H1 (cell line): ENCODE measurements at regions not wholly inside any gene's neighbourhood (a gene's known extent, or its start where the extent isn't known, plus 50 kb on each side); places are given as distances from the start of the nearest gene placed in this dataset.

ENCODE experiments used
- CTCF ChIA-PET: fragments of 300-600 bp; sonication (Branson Sonifier 250); formaldehyde crosslinking; loops from one replicate; lab custom pipeline; 2021; ENCODE audit not compliant: partially characterized antibody; lab: Charles Lee
- POLR2A ChIA-PET: fragments of 300-600 bp; sonication (Branson Sonifier 250); formaldehyde crosslinking; loops from one replicate; lab custom pipeline; 2021; ENCODE audit warnings: inconsistent platforms; ENCODE audit not compliant: partially characterized antibody; lab: Charles Lee
- DNase-seq, 2 experiments: peaks; one replicate each; pipeline versions ENCODE4 v3.0.0 to v3.0.0-alpha.2; 2010 to 2022; ENCODE audit warnings: low spot score in 2 of 2, low read depth in 1 of 2, mixed read lengths in 1 of 2
- FAIRE-seq: peaks from 2 replicates; lab custom pipeline; 2011; peaks lifted over from hg19 to GRCh38; lab: Jason Lieb, UNC
- H2AFZ ChIP-seq: 2 replicates; pipeline ENCODE4 v1.8.1; 2012; ENCODE audit warnings: low read length, inconsistent platforms
- H2AK5ac ChIP-seq: 2 replicates; pipeline ENCODE4 v1.6.1; 2013; ENCODE audit warnings: low read depth, low read length
- H2BK120ac ChIP-seq: replicated peaks from 2 replicates; pipeline ENCODE3; 2013; ENCODE audit warnings: low read depth, low read length, inconsistent platforms
- H2BK12ac ChIP-seq: 2 replicates; pipeline ENCODE4 v1.6.1; 2013; ENCODE audit warnings: low read depth, low read length
- H2BK15ac ChIP-seq: 2 replicates; pipeline ENCODE4 v1.6.1; 2013; ENCODE audit warnings: low read length
- H2BK20ac ChIP-seq: 2 replicates; pipeline ENCODE4 v1.6.1; 2013; ENCODE audit warnings: low read length
- H2BK5ac ChIP-seq: 2 replicates; pipeline ENCODE4 v1.6.1; 2013; ENCODE audit warnings: low read depth, low read length
- H3K14ac ChIP-seq: 2 replicates; pipeline ENCODE4 v1.6.1; 2013; ENCODE audit warnings: inconsistent platforms; ENCODE audit not compliant: insufficient read length
- H3K18ac ChIP-seq: 2 replicates; pipeline ENCODE4 v1.6.1; 2013; ENCODE audit warnings: low read length; ENCODE audit errors: extremely low read depth
- H3K23ac ChIP-seq: 2 replicates; pipeline ENCODE4 v1.6.1; 2013; ENCODE audit warnings: inconsistent platforms; ENCODE audit not compliant: insufficient read length
- H3K23me2 ChIP-seq: 2 replicates; pipeline ENCODE4 v1.6.1; 2013; ENCODE audit warnings: low read depth, low read length
- H3K27ac ChIP-seq: 2 replicates; pipeline ENCODE4 v1.6.1; 2011; ENCODE audit warnings: low read depth, low read length, inconsistent platforms
- H3K27me3 ChIP-seq, 4 experiments: replicated peaks in 1 of 4; 1 replicate in 1 of 4; 2 replicates in 3 of 4; pipeline versions ENCODE4 v1.6.1 to v1.8.1; 2011 to 2013; ENCODE audit warnings: low read length in 3 of 4, mild to moderate bottlenecking in 3 of 4, inconsistent platforms in 2 of 4, mixed read lengths in 2 of 4, moderate library complexity in 1 of 4; ENCODE audit not compliant: control insufficient read depth in 3 of 4, insufficient read depth in 3 of 4; ENCODE audit errors: extremely low read depth in 1 of 4
- H3K36me3 ChIP-seq, 4 experiments: 2 replicates each; pipeline versions ENCODE4 v1.6.1 to v1.8.1; 2011 to 2013; ENCODE audit warnings: mild to moderate bottlenecking in 4 of 4, low read length in 3 of 4, moderate library complexity in 2 of 4, control low read depth in 1 of 4, inconsistent platforms in 1 of 4; ENCODE audit not compliant: insufficient read depth in 4 of 4, control insufficient read depth in 2 of 4
- H3K4ac ChIP-seq: replicated peaks from 2 replicates; pipeline ENCODE3; 2013; ENCODE audit warnings: low read length, low read depth, mixed read lengths, inconsistent platforms; ENCODE audit not compliant: insufficient read length
- H3K4me1 ChIP-seq, 4 experiments: replicated peaks in 1 of 4; 1 replicate in 1 of 4; 2 replicates in 3 of 4; pipeline versions ENCODE4 v1.6.1 to v1.8.1; 2011 to 2013; ENCODE audit warnings: low read length in 3 of 4, inconsistent platforms in 2 of 4, mixed read lengths in 1 of 4; ENCODE audit not compliant: insufficient read depth in 4 of 4, control insufficient read depth in 3 of 4
- H3K4me2 ChIP-seq, 2 experiments: 2 replicates each; pipeline versions ENCODE4 v1.6.1 to v1.8.1; 2011 to 2013; ENCODE audit warnings: low read depth in 2 of 2, low read length in 2 of 2, control low read depth in 1 of 2, inconsistent platforms in 1 of 2, mild to moderate bottlenecking in 1 of 2; ENCODE audit not compliant: insufficient read depth in 1 of 2
- H3K4me3 ChIP-seq, 4 experiments: fragments of 200-600, 300-600 bp in 1 of 4; sonication (generic), shearing (Covaris generic), sonication (Bioruptor Twin) in 1 of 4; 2 replicates each; pipeline versions ENCODE4 v1.5.1 to v1.8.1; 2011 to 2016; ENCODE audit warnings: low read length in 4 of 4, low read depth in 3 of 4, control low read depth in 2 of 4, inconsistent platforms in 2 of 4, mild to moderate bottlenecking in 2 of 4, mixed read lengths in 1 of 4, moderate library complexity in 1 of 4; ENCODE audit not compliant: insufficient read depth in 2 of 4; ENCODE audit errors: extremely low read depth in 1 of 4
- H3K56ac ChIP-seq: replicated peaks from 2 replicates; pipeline ENCODE3; 2013; ENCODE audit warnings: low read depth, mild to moderate bottlenecking, mixed read lengths, low read length, inconsistent platforms; ENCODE audit not compliant: insufficient read length
- H3K79me1 ChIP-seq: 2 replicates; pipeline ENCODE4 v1.6.1; 2013; ENCODE audit warnings: low read depth, low read length, control low read depth
- H3K79me2 ChIP-seq, 2 experiments: 2 replicates each; pipeline versions ENCODE4 v1.6.1 to v1.8.1; 2012 to 2013; ENCODE audit warnings: low read length in 2 of 2, mild to moderate bottlenecking in 2 of 2, inconsistent platforms in 1 of 2; ENCODE audit not compliant: insufficient read depth in 2 of 2, control insufficient read depth in 1 of 2
- H3K9ac ChIP-seq, 4 experiments: replicated peaks in 1 of 4; 1 replicate in 1 of 4; 2 replicates in 3 of 4; pipeline versions ENCODE4 v1.6.1 to v1.8.1; 2011 to 2013; ENCODE audit warnings: low read depth in 3 of 4, low read length in 3 of 4, control low read depth in 2 of 4, mild to moderate bottlenecking in 2 of 4, moderate library complexity in 2 of 4, inconsistent platforms in 1 of 4; ENCODE audit errors: extremely low read depth in 1 of 4
- H3K9me3 ChIP-seq, 2 experiments: 2 replicates each; pipeline versions ENCODE4 v1.6.1 to v1.8.1; 2012 to 2013; ENCODE audit warnings: mild to moderate bottlenecking in 2 of 2, moderate library complexity in 2 of 2, control low read depth in 1 of 2, inconsistent platforms in 1 of 2, low read depth in 1 of 2, low read length in 1 of 2, mixed read lengths in 1 of 2; ENCODE audit not compliant: insufficient read depth in 2 of 2
- H4K20me1 ChIP-seq, 2 experiments: replicated peaks in 1 of 2; 2 replicates each; pipeline versions ENCODE3 to v1.8.1; 2011 to 2013; ENCODE audit warnings: inconsistent platforms in 2 of 2, low read length in 2 of 2, mild to moderate bottlenecking in 1 of 2; ENCODE audit not compliant: insufficient read depth in 2 of 2, control insufficient read depth in 1 of 2
- H4K5ac ChIP-seq: 2 replicates; pipeline ENCODE4 v1.6.1; 2013; ENCODE audit warnings: low read length, low read depth, mixed read lengths, inconsistent platforms; ENCODE audit not compliant: insufficient read length
- H4K8ac ChIP-seq: 2 replicates; pipeline ENCODE4 v1.8.0; 2013; ENCODE audit warnings: mild to moderate bottlenecking, moderate library complexity, low read length, inconsistent platforms; ENCODE audit not compliant: insufficient read depth; ENCODE audit errors: extremely low read depth
- H4K91ac ChIP-seq: replicated peaks from 2 replicates; pipeline ENCODE3; 2013; ENCODE audit warnings: low read length, mixed read lengths, inconsistent platforms; ENCODE audit not compliant: insufficient read length
- ATF3 ChIP-seq: IDR thresholded peaks from 2 replicates; pipeline ENCODE4 v1.6.1; 2011; ENCODE audit warnings: low read depth, mild to moderate bottlenecking, low read length; ENCODE audit not compliant: insufficient read depth
- JUND ChIP-seq: IDR thresholded peaks from 2 replicates; pipeline ENCODE4 v1.6.1; 2011; ENCODE audit warnings: mild to moderate bottlenecking, improper control_type of control experiment, low read length
- KDM1A ChIP-seq: fragments of 200-600, 300-600 bp; sonication (generic); IDR thresholded peaks from 2 replicates; pipeline ENCODE4 v1.7.1; 2016; ENCODE audit warnings: mild to moderate bottlenecking, low read length, borderline replicate concordance
- WGBS, 2 experiments: shearing (Covaris generic) in 1 of 2; methylation state at CpG; one replicate each; pipeline versions ENCODE4 v1.1.6 to v1.1.7; 2013 to 2015; ENCODE audit warnings: low lambda C conversion rate in 2 of 2, mixed read lengths in 2 of 2, inconsistent platforms in 1 of 2, low coverage in 1 of 2, missing lambda C conversion rate in 1 of 2; ENCODE audit not compliant: insufficient replicate concordance in 2 of 2, insufficient coverage in 1 of 2, insufficient read length in 1 of 2; ENCODE audit errors: extremely low coverage in 1 of 2, missing lambda C conversion rate in 1 of 2; 5-methylcytosine and 5-hydroxymethylcytosine counted together

- Histone ChIP-seq H3K56ac (no peak overlapping the region), H4K5ac (no peak overlapping the region), H3K4me2 (no peak overlapping the region), H3K23me2 (no peaks in the 10 kb centered on the region), H2AFZ (no peak overlapping the region), H3K23ac (no peak overlapping the region), H2BK5ac (no peak overlapping the region), H3K9ac (no peak overlapping the region), H2BK20ac (no peak overlapping the region), H2BK15ac (no peak overlapping the region), H3K9me3 (no peaks in the 10 kb centered on the region), H3K36me3 (no peaks in the 10 kb centered on the region), H3K4me3 (no peak overlapping the region), H2BK120ac (no peak overlapping the region), H3K79me2 (no peaks in the 10 kb centered on the region), H3K18ac (no peak overlapping the region), H3K4me1 (no peaks in the 10 kb centered on the region; a peak in 1 of 7 replicates), H3K79me1 (no peaks in the 10 kb centered on the region), H3K27ac (no peak overlapping the region), H2BK12ac (no peak overlapping the region), H3K14ac (no peak overlapping the region), H3K4ac (no peak overlapping the region), H4K91ac (no peak overlapping the region), H2AK5ac (no peak overlapping the region), H4K20me1 (no peaks in the 10 kb centered on the region), H4K8ac (no peak overlapping the region), H3K27me3 (no peaks in the 10 kb centered on the region)
- ChIA-PET CTCF (interaction anchor here (1.0 kb wide), 1 partner anchor 19 kb away, joined by 3 read pairs; no protein-coding TSS in a partner anchor), POLR2A (no interaction called here)
- 94% methylated on average over 1 of the region's 1 CpG; no CpG with 5 or more reads in 1 of the 2 experiments for WGBS, 2 experiments
- TF ChIP-seq ATF3 (no peak), KDM1A (no peak), JUND (no peak)
- DNase-seq, result no peak
- no peak for FAIRE-seq
These were observed 656.1 kb upstream of the NEGR1 start for GRCh38 chr1:72938408-72938807.
